WTC11 (cell line): ENCODE measurements at regions not wholly inside any gene's neighbourhood (a gene's known extent, or its start where the extent isn't known, plus 50 kb on each side); places are given as distances from the start of the nearest gene placed in this dataset.

Experiments
- AR ChIP-seq: fragments of 250-450 bp; sonication (Bioruptor Pico); IDR thresholded peaks from 2 replicates; pipeline ENCODE4 v1.9.0; 2021; ENCODE audit warnings: mild to moderate bottlenecking
- ATF2 ChIP-seq: sonication (generic); formaldehyde crosslinking; IDR thresholded peaks from 2 replicates; pipeline ENCODE4 v1.8.1; 2022; ENCODE audit warnings: low read depth, missing genetic modification reagents, borderline replicate concordance
- CREB1 ChIP-seq: sonication (generic); formaldehyde crosslinking; IDR thresholded peaks from 2 replicates; pipeline ENCODE4 v1.8.0; 2023; ENCODE audit warnings: mild to moderate bottlenecking, missing genetic modification reagents
- CREM ChIP-seq: sonication (generic); formaldehyde crosslinking; IDR thresholded peaks from 2 replicates; pipeline ENCODE4 v1.8.1; 2022; ENCODE audit warnings: mild to moderate bottlenecking, missing genetic modification reagents, moderate library complexity
- CTCF ChIP-seq: fragments of 200-600 bp; IDR thresholded peaks from 2 replicates; pipeline ENCODE4 v1.8.0; 2022; ENCODE audit warnings: antibody characterized with exemption
- E2F1 ChIP-seq: sonication (generic); formaldehyde crosslinking; IDR thresholded peaks from 2 replicates; pipeline ENCODE4 v1.8.0; 2022; ENCODE audit warnings: mild to moderate bottlenecking, missing genetic modification reagents
- ESRRA ChIP-seq: sonication (generic); formaldehyde crosslinking; IDR thresholded peaks from 2 replicates; pipeline ENCODE4 v1.8.1; 2022; ENCODE audit warnings: mild to moderate bottlenecking, missing genetic modification reagents, borderline replicate concordance
- FOXK1 ChIP-seq: sonication (generic); formaldehyde crosslinking; IDR thresholded peaks from 2 replicates; pipeline ENCODE4 v1.8.0; 2022; ENCODE audit warnings: mild to moderate bottlenecking, moderate library complexity, missing genetic modification reagents
- MAX ChIP-seq: sonication (generic); formaldehyde crosslinking; IDR thresholded peaks from 2 replicates; pipeline ENCODE4 v1.8.0; 2022; ENCODE audit warnings: mild to moderate bottlenecking, missing genetic modification reagents
- MLX ChIP-seq: sonication (generic); formaldehyde crosslinking; IDR thresholded peaks from 2 replicates; pipeline ENCODE4 v1.8.1; 2023; ENCODE audit warnings: mild to moderate bottlenecking, missing genetic modification reagents, moderate library complexity
- MYBL2 ChIP-seq: sonication (generic); formaldehyde crosslinking; IDR thresholded peaks from 2 replicates; pipeline ENCODE4 v1.8.1; 2023; ENCODE audit warnings: mild to moderate bottlenecking, moderate library complexity, missing genetic modification reagents
- SMAD3 ChIP-seq: sonication (generic); formaldehyde crosslinking; IDR thresholded peaks from 2 replicates; pipeline ENCODE4 v1.8.0; 2022; ENCODE audit warnings: missing genetic modification reagents, mild to moderate bottlenecking, borderline replicate concordance
- TEAD4 ChIP-seq: sonication (generic); formaldehyde crosslinking; IDR thresholded peaks from 2 replicates; pipeline ENCODE4 v1.8.0; 2022; ENCODE audit warnings: mild to moderate bottlenecking, missing genetic modification reagents
- ZBTB43 ChIP-seq: sonication (generic); formaldehyde crosslinking; IDR thresholded peaks from 2 replicates; pipeline ENCODE4 v1.8.1; 2023; ENCODE audit warnings: mild to moderate bottlenecking, missing genetic modification reagents

GRCh38 chr3:118127992-118128391 is 906.7 kb downstream of the IGSF11 start:
- no peak for TF ChIP-seq CTCF
- TF ChIP-seq ESRRA, result no peak
- TF ChIP-seq ZBTB43, result no peak
- no peak for TF ChIP-seq TEAD4 (CRISPR knock-in tag)
- TF ChIP-seq CREB1 (CRISPR knock-in tag), result no peak
- no peak for TF ChIP-seq FOXK1
- no peak for TF ChIP-seq CREM (CRISPR knock-in tag)
- TF ChIP-seq ATF2, result no peak
- no peak for TF ChIP-seq MLX
- TF ChIP-seq MAX (CRISPR knock-in tag), result no peak
- TF ChIP-seq MYBL2 (CRISPR knock-in tag), result no peak
- TF ChIP-seq SMAD3 (CRISPR knock-in tag), result no peak
- TF ChIP-seq AR (CRISPR knock-in tag), result no peak
- no peak for TF ChIP-seq E2F1 (CRISPR knock-in tag)
